Astrocyte (in vitro differentiated cells and primary cell): ENCODE measurements at regions not wholly inside any gene's neighbourhood (a gene's known extent, or its start where the extent isn't known, plus 50 kb on each side); places are given as distances from the start of the nearest gene placed in this dataset.
"Not testable (repeated sequence)": the region's sequence is repeated elsewhere in the genome, so short reads cannot be mapped to it uniquely, and the experiment has no call there.

Source experiments
- DNase-seq: peaks from one replicate; pipeline ENCODE4 v3.0.0-alpha.2; 2010; ENCODE audit warnings: low read depth
- FAIRE-seq: peaks from 2 replicates; lab custom pipeline; 2011; peaks lifted over from hg19 to GRCh38; lab: Jason Lieb, UNC
- H2AFZ ChIP-seq: 2 replicates; pipeline ENCODE4 v1.6.0; 2012; ENCODE audit warnings: low read depth, low read length, inconsistent platforms
- H3K27ac ChIP-seq: 2 replicates; pipeline ENCODE4 v1.5.1; 2011; ENCODE audit warnings: low read depth, low read length, inconsistent platforms
- H3K27me3 ChIP-seq: 2 replicates; pipeline ENCODE4 v1.6.0; 2011; ENCODE audit warnings: low read length, inconsistent platforms; ENCODE audit not compliant: insufficient read depth
- H3K36me3 ChIP-seq: 2 replicates; pipeline ENCODE4 v1.5.1; 2011; ENCODE audit warnings: low read length, inconsistent platforms; ENCODE audit not compliant: insufficient read depth
- H3K4me1 ChIP-seq: 2 replicates; pipeline ENCODE4 v1.5.1; 2011; ENCODE audit warnings: low read length, inconsistent platforms; ENCODE audit not compliant: insufficient read depth
- H3K4me2 ChIP-seq: 2 replicates; pipeline ENCODE4 v1.6.0; 2012; ENCODE audit warnings: low read length, inconsistent platforms
- H3K4me3 ChIP-seq: 2 replicates; pipeline ENCODE4 v1.5.1; 2011; ENCODE audit warnings: low read depth, mild to moderate bottlenecking, low read length, inconsistent platforms; ENCODE audit not compliant: insufficient read depth
- H3K79me2 ChIP-seq: 2 replicates; pipeline ENCODE4 v1.6.0; 2012; ENCODE audit warnings: mild to moderate bottlenecking, low read length, inconsistent platforms; ENCODE audit not compliant: insufficient read depth
- H3K9ac ChIP-seq: 2 replicates; pipeline ENCODE4 v1.6.0; 2012; ENCODE audit warnings: mild to moderate bottlenecking, low read length, inconsistent platforms
- H3K9me3 ChIP-seq: 2 replicates; pipeline ENCODE4 v1.5.1; 2012; ENCODE audit warnings: low read depth, mild to moderate bottlenecking, low read length, inconsistent platforms; ENCODE audit not compliant: insufficient read depth
- H4K20me1 ChIP-seq: 2 replicates; pipeline ENCODE4 v1.6.0; 2012; ENCODE audit warnings: low read length, inconsistent platforms; ENCODE audit not compliant: insufficient read depth
- H3K27ac Mint-ChIP-seq: one replicate; pipeline ENCODE4 v1.8.0; 2021; ENCODE audit warnings: mild to moderate bottlenecking, mixed read lengths; ENCODE audit not compliant: unreplicated experiment
- H3K27me3 Mint-ChIP-seq: one replicate; pipeline ENCODE4 v1.8.0; 2021; ENCODE audit warnings: low read depth, mixed read lengths; ENCODE audit not compliant: unreplicated experiment
- H3K36me3 Mint-ChIP-seq: one replicate; pipeline ENCODE4 v1.8.0; 2021; ENCODE audit warnings: low read depth, mixed read lengths; ENCODE audit not compliant: unreplicated experiment
- H3K4me1 Mint-ChIP-seq: one replicate; pipeline ENCODE4 v1.8.0; 2021; ENCODE audit warnings: low read depth, mixed read lengths; ENCODE audit not compliant: unreplicated experiment
- H3K4me3 Mint-ChIP-seq: one replicate; pipeline ENCODE4 v1.8.0; 2021; ENCODE audit warnings: mild to moderate bottlenecking, moderate library complexity, mixed read lengths; ENCODE audit not compliant: unreplicated experiment
- H3K9me3 Mint-ChIP-seq: one replicate; pipeline ENCODE4 v1.8.0; 2021; ENCODE audit warnings: mild to moderate bottlenecking, mixed read lengths; ENCODE audit not compliant: unreplicated experiment
- CTCF ChIP-seq: IDR thresholded peaks from 2 replicates; pipeline ENCODE4 v1.5.1; 2011; ENCODE audit warnings: low read depth, mild to moderate bottlenecking, inconsistent platforms, low read length, moderate library complexity; ENCODE audit not compliant: insufficient read depth
- EZH2 ChIP-seq: IDR thresholded peaks from 2 replicates; pipeline ENCODE4 v1.6.1; 2012; ENCODE audit warnings: mild to moderate bottlenecking, low read length, inconsistent platforms; ENCODE audit not compliant: insufficient read depth

GRCh38 chr5:86244153-86244552 lies 373.6 kb upstream of the COX7C start:
- Histone ChIP-seq H2AFZ (no peak overlapping the region), H3K27ac (no peak overlapping the region), H3K27me3 (no peaks in the 10 kb centered on the region), H3K9ac (no peak overlapping the region), H3K36me3 (no peaks in the 10 kb centered on the region), H3K79me2 (no peaks in the 10 kb centered on the region), H3K4me1 (no peaks in the 10 kb centered on the region), H3K4me3 (no peak overlapping the region), H4K20me1 (no peaks in the 10 kb centered on the region), H3K9me3 (no peaks in the 10 kb centered on the region), H3K4me2 (no peak overlapping the region)
- H3K4me1 Mint-ChIP-seq = no peaks in the 10 kb centered on the region
- FAIRE-seq (no peak), DNase-seq (no peak)
- H3K27me3 Mint-ChIP-seq = no peaks in the 10 kb centered on the region
- TF ChIP-seq EZH2 (no peak), CTCF (no peak)
- H3K9me3 Mint-ChIP-seq = no peaks in the 10 kb centered on the region
- H3K36me3 Mint-ChIP-seq = no peaks in the 10 kb centered on the region
- H3K27ac Mint-ChIP-seq = no peak overlapping the region
- H3K4me3 Mint-ChIP-seq = no peak overlapping the region

GRCh38 chr5:86257871-86258270 lies 359.9 kb upstream of the COX7C start:
- H3K9ac ChIP-seq = no peak overlapping the region
- no peak for DNase-seq
- no peaks in the 10 kb centered on the region for H3K79me2 ChIP-seq
- Mint-ChIP-seq H3K4me1 (no peaks in the 10 kb centered on the region), H3K4me3 (no peak overlapping the region), H3K27ac (no peak overlapping the region), H3K27me3 (no peaks in the 10 kb centered on the region), H3K9me3 (no peaks in the 10 kb centered on the region), H3K36me3 (no peaks in the 10 kb centered on the region)
- H3K4me1 ChIP-seq = no peaks in the 10 kb centered on the region
- no peak overlapping the region for H3K4me2 ChIP-seq
- H2AFZ ChIP-seq = no peak overlapping the region
- no peaks in the 10 kb centered on the region for H4K20me1 ChIP-seq
- no peaks in the 10 kb centered on the region for H3K9me3 ChIP-seq
- no peak for FAIRE-seq
- no peak overlapping the region for H3K27ac ChIP-seq
- no peaks in the 10 kb centered on the region for H3K27me3 ChIP-seq
- TF ChIP-seq EZH2 = no peak
- no peak for TF ChIP-seq CTCF
- H3K4me3 ChIP-seq = no peak overlapping the region
- no peaks in the 10 kb centered on the region for H3K36me3 ChIP-seq

GRCh38 chr5:86284400-86285190 lies 333.1 kb upstream of the COX7C start:
- H3K27ac Mint-ChIP-seq, H3K4me1 Mint-ChIP-seq, FAIRE-seq: not testable (repeated sequence)

GRCh38 chr5:86287437-86287836 lies 330.3 kb upstream of the COX7C start:
- not testable (repeated sequence) for H3K4me3 ChIP-seq, H3K36me3 Mint-ChIP-seq, FAIRE-seq, H3K4me1 Mint-ChIP-seq, H3K27me3 ChIP-seq, H3K4me3 Mint-ChIP-seq, H3K79me2 ChIP-seq, H3K9me3 ChIP-seq, H3K4me2 ChIP-seq, H3K9me3 Mint-ChIP-seq, H3K36me3 ChIP-seq, H3K9ac ChIP-seq, H2AFZ ChIP-seq, H4K20me1 ChIP-seq, H3K27me3 Mint-ChIP-seq, H3K27ac ChIP-seq, H3K4me1 ChIP-seq, DNase-seq, H3K27ac Mint-ChIP-seq

More at GRCh38 chr5:86284400-86285190, 333.1 kb upstream of the COX7C start:
- not testable (repeated sequence) for H3K27me3 Mint-ChIP-seq, H4K20me1 ChIP-seq, H3K36me3 ChIP-seq, H3K36me3 Mint-ChIP-seq, DNase-seq, H3K4me1 ChIP-seq, H3K4me3 ChIP-seq, H2AFZ ChIP-seq, H3K9ac ChIP-seq, H3K9me3 Mint-ChIP-seq, H3K27me3 ChIP-seq, H3K27ac ChIP-seq, H3K79me2 ChIP-seq, H3K4me3 Mint-ChIP-seq, H3K4me2 ChIP-seq, H3K9me3 ChIP-seq

GRCh38 chr5:86289786-86290185 lies 328.0 kb upstream of the COX7C start:
- H3K79me2 ChIP-seq, H3K9me3 ChIP-seq, FAIRE-seq, H3K4me1 Mint-ChIP-seq, H3K27ac ChIP-seq, H3K27me3 ChIP-seq, H3K36me3 Mint-ChIP-seq, H3K27ac Mint-ChIP-seq, DNase-seq, H3K36me3 ChIP-seq, H3K27me3 Mint-ChIP-seq, H3K4me3 Mint-ChIP-seq, H3K4me1 ChIP-seq, H4K20me1 ChIP-seq, H3K9ac ChIP-seq, H2AFZ ChIP-seq, H3K4me2 ChIP-seq, H3K4me3 ChIP-seq, H3K9me3 Mint-ChIP-seq: not testable (repeated sequence)
